Suppressor macrophage treated with lipopolysaccharide for 4 hours (primary cell): ENCODE measurements at regions not wholly inside any gene's neighbourhood (a gene's known extent, or its start where the extent isn't known, plus 50 kb on each side); places are given as distances from the start of the nearest gene placed in this dataset.
"Not testable (repeated sequence)": the region's sequence is repeated elsewhere in the genome, so short reads cannot be mapped to it uniquely, and the experiment has no call there.

Source experiments
- DNase-seq: peaks from one replicate; pipeline ENCODE4 v3.0.0-alpha.2; 2020

DNA sequence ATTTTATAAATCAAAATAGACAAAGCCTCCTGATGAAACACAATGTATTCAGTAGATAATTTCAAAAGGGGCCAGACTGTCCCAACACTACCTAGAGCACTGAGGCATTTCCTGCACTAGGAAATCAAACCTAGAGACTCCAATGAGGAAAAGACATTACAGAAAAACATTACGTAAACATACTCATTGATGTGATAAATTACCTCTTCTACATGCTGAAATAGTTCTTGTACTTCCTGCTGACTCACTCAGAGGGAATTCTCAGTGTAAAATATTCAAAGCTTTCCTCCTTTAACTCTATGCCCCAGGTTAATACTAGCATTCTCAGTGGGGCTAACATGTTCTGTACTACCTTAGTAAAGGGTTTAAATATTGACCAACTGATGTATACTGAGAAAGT is 178.0 kb downstream of the ESM1 start:
- DNase-seq, result no peak

DNA sequence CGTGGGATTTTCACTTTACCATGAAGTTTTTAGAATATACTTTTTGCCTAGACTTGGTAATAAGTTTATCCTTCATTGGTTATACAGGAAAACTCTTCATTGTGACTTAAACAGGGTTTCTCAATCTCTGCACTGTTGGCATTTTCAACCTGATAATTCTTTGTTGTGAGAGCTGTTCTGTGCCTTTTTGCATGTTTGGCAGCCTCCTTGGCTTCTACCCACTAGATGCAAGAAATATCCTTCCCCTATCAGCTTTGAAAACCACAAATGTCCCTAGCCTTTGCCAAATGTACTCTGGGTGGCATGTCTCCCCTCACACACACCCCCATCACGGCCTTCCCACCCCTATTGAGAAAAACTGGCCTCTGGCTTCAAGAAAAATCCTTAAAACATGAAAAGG is 180.9 kb downstream of the ESM1 start:
- no peak for DNase-seq

DNA sequence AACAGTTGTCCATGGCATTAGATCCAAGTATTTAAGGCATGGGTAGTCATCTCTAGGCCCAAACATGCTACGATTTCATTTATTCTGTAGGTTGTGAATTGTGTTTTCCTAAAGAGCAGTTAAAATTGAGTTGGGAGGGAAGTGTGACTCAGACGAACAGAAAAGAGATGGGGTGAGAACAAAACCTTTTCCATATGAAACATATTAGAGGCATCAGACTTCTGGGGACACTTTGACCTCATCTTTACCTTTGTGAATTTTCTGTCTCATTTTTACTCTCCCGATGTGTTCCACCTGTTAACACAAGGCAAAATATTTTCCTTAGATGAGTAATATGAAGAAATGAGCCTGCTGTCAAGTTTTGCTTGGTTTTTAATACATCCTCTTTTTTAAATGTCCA is 181.3 kb downstream of the ESM1 start:
- DNase-seq, result no peak

DNA sequence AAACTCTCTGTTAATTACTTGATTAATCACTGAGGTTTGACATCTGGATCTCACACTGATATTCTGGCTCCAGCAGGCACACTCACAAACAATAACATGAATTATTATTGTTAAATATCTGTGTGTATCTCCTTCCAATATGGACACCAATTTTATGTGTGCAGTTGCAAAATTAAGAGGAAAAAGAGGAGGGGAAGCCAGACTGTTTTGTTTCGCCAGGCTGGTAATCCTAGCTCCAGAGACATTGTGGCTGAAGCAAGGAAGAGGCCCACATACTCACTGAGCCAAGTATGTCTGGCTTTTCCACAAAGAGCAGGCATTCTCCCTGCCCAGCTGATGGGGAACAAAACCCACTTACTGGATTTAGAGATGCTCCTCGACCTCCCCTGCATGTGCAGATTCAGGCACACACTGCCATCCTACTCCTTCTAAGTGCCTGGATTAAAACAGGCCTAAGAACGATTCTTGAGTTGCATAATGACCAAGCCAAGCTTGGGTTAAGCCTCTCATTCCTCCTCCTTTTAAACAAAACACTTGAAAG is 181.9 kb downstream of the ESM1 start:
- no peak for DNase-seq

DNA sequence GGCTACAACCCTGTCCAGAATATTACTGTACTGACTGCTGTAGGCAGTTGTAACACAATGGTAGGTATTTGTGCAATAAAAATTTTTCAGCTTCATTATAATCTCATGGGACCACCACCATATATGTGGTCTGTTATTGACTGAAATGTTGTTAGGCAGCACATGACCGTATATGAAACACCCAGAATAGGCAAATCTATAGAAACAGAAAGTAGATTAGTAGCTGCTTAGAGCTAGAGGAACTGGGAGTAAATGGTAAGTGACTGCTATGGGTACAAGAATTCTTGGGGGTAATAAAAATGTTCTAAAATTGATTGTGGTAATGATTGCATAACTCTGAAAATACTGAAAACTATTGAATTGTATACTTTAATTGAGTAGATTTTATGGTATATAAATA is 185.7 kb downstream of the ESM1 start:
- peak; percentile 33 for DNase-seq

DNA sequence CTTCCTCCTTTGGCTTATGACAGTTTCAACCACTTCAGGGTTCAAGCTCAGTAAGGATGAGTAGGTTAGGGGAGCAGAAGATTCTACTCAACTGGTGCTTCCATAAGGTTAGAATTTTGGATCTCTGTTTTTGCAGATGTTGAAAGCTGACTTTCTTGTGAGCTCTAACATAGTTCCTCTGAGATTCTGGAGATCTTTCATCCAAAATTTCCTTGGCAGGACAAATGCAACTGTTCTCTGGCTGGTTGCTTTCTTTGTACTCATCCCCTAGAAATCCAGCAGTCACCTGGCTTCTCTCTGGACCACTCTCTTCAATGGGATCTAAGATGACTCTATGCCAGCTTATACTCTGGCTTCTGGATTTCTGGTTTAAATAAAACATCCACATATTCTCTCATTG is 189.6 kb downstream of the ESM1 start:
- DNase-seq, result no peak

DNA sequence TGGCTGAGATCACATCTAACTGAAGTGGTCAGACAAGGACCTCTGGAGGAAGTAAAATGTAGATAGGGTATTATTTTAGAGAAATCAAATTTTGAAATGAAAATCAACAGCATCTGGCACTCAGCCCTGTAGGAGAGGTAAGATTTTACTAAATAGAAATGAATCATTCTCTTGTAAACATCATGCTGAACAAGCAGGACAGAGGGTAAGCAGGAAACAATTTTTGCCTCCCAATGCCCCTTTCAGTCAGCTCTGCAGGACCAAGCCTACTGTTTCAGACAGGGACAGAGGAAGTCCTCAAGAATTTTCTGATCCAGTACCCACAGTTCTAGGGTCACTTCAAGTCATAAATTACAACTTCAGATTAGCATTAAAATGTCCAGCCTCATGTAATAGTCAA is 190.1 kb downstream of the ESM1 start:
- no peak for DNase-seq

DNA sequence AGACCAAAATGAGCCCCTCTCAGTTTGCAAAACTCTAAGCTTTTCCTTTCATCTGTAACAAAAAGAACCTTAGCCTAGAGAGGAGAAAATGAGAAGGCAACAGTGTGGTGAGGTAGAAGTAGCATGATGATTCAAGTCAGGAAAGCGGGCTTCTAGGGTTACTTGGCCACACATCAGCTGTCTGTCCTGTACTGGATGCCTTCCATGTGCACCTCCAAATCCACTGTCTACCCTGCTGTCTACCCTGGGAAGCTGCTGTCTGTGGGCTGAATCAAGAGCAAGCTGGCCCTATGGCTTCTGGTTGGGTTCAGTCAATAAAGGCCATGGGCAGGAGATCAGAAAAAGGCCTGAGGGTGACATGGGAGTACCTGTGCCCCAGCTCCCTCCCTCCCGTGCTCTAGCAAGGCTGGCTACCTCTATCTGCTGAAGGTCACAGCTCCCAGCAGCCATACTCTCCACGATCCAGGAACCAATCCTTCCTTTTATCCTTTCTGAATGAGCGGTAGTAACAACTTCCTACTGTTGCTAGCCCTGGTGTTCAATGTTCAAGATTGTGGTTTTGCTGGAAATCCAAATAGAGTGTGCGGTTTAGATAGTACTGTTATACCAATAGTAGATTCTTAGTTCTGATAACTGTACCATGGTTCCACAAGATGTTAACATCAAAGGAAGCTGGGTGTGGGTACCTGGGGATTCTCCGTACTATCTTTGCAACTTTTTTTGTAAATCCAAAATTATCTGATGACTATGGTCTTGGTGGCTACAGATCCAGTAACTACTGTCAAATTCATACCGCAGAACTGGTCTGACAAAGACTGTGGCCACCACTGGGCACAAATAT is 191.0 kb downstream of the ESM1 start:
- DNase-seq, result no peak

DNA sequence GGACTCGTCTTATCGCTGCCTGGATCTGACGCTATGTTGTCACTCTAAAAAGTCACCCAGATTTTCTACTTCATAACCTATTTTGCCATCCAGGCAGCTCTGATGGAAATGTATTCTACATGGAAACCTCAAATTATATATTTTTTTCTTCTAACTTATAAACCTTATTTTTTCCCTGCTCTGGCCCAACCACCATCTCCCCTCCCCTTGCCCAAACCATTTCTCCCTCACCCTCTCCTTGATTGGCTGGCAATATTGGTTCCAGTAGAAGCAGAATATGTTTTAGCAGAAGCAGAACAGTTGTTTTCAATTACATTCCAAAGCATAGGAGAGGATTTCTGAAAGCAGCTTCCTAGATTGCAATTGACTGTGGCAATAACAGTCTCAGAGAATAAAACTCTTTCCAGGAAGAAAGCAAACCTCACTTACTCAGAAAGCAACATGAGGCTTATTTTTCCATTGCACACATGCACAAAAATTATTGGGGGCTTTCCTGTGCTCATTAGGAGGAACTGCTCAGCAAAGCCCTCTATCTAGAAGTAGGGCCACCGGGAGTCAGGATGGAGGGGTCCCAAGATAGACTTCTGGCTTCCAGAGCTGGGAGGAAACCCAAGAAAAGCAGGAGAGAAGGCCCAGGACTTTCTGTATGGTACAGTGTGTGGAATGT is 191.8 kb downstream of the ESM1 start:
- no peak for DNase-seq

DNA sequence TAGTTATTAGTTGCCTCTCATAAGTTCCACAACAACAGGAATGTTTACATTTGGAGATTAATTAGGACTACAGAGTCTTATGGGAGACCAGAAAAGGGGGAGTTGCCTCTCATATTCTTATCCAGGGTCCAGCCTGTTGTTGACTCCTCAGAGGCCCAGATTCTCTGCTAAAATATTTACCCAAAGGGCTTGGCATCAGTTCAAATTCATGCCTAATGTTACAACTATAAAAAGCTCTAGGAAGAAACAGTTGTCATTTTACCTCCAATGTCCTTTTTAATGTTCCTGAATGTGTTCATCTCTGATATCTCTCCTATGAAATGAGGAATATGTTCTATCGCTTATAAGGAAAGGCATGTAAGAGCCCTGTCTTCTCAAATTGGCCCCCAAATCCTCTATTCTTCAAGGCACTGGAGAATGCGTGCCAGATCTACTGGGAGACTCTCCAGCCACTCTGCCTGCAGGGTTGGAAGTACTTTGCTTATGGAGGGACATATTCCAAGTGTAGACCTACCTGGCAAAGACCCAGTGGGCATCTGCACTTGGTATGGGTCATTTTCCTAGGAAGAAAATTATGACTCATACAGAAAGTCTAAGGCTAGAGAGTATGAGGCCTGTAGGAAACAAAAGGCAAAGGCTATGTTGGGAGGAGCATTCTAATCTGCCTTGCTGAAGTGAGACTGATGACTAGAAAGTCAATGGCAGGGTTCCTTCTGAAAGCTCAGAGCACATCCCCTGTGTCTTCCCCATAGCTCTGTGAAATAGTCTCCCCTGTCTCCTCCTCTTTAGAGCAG is 192.6 kb downstream of the ESM1 start:
- no peak for DNase-seq

DNA sequence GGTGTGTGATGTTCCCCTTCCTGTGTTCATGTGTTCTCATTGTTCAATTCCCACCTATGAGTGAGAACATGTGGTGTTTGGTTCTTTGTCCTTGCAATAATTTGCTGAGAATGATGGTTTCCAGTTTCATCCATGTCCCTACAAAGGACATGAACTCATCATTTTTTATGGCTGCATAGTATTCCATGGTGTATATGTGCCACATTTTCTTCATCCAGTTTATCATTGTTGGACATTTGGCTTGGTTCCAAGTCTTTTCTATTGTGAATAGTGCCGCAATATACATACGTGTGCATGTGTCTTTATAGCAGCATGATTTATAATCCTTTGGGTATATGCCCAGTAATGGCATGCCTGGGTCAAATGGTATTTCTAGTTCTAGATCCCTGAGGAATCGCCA is 197.5 kb downstream of the ESM1 start:
- not testable (repeated sequence) for DNase-seq

DNA sequence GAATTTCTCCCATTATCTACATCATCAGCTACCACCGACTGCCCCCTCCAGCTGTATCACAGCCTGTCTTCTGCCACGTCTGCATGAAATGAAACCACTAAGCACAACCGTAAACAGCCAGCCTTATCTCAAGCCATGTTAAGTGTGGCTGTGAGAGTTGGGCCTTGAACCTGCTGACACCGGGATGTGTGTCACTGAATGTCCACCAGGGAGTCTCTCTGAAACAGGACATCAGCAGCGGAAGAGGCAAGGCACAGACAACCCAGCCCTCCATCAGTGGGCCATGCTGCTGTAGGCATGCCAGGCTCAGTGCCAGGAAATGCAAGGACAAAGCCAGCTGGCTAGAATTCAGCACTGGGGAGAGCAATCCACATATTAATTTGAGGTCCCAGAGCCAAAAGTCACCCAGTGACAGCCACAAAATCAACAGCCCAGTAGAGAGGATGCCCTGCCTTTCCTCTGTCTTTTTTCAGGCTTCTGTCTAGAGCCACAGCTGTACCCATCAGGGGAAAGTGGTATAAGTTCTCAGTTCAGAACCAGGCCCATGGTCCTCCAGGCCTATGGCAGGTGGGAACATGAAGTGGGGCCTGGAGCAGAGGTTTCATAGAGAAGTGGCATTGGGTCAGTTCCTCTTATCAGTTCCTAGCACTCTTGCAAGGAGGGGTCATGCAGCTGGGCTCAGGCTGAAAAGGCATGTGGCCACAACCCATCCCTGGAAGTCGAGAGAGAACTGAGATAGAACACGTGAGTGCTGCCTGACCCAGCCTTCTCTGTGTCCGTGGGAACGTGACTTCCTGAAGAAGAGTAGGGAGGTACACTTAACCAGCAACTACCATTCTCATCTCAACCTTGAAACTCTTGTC is 199.4 kb downstream of the ESM1 start:
- peak; percentile 81 for DNase-seq

DNA sequence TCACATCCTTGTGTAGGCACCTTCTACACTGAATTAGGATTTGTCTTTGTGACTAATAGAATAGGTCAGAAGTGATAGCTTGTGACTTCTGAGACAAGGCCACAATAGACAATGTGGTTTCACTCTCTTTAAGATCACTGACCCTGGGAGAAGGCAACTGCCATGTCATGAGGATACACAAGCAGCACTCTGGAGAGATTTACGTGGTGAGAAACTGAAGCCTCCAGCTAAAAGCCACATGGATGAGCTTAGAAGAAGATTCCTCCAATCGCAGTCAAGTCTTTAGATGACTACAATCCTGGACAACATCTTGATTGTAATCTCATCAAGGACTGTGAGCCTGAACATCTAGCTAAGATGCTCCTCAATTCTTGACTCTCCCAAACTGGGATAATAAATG is 206.6 kb downstream of the ESM1 start:
- DNase-seq, result no peak

DNA sequence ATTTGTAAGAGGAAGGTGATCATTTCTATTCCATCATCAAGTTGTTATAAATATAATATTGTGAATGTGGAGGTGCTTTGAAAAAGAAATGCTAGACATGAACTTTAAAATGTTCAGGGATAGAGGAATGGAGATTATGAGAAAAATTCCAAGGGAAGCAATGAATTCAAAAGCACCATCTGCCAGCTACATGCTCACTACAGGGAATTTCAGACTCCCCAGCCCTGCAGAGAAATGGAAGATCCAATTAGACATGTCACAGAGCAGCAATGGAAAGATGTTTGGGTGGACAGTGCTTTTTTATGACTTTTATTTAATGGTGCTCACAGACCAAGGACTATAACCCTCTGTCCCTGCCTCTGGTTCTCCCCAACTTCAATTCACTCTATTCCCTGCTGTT is 209.7 kb downstream of the ESM1 start:
- no peak for DNase-seq

DNA sequence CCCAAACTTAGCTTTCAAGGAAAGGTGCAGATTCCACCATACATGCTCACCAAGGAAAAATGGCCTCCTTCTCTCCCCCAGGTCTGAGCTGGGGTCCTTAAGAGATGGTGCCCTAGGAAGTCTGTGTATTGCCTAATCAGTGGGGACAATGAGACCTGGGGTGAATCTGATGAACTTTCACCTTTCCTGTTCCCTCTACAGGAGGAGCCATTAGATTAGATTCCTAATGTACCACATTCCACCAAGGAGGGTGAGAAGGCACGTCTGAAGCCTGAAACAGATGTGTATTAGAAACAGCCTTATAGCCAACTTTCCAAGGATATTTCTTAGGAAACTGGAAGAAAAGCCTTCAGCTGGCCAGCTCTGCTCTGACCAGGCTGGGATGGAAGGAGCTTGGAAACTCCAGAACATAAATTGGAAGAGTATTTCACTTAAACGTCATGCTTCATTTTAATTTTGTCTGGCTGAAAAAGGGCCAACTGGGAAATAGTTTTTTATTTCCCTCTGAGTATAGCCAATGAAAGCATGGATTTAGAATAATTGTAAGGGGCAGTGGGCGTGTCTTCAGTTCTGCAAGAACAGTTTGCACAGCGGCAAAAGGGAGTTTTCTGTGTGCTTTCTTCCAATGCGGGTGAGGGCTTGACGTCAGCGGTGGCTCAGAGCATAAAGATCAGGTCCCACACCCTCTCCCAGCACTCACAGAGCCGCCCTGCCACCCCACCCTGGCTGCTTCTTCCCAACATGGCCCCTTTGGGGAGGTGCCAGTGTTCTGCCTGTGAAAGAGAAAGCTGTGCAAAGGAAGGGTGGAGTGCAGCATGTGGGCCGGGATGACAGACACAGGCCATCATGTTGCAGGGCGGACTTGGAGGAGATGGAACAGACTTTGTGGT is 210.9 kb downstream of the ESM1 start:
- DNase-seq, result no peak

DNA sequence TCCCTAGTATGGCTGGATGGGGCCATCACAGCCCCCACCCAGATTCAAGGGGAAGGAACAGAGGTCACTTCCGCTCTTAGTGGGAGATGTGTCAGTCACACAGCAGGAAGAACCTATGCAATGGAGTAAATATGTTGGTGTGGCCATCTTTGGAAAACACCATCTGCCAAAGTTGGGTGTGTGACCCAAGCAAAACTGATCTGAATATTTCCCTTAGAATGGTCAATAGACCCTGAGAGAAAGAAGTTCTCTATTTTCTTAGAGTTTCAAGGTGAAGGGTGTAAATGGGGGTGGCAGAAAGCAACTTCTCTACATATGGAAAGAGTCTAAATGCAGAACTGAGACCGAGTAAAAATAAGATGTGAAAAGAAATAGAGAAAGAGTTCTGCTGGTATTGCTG is 212.7 kb downstream of the ESM1 start:
- DNase-seq, result peak; percentile 37

DNA sequence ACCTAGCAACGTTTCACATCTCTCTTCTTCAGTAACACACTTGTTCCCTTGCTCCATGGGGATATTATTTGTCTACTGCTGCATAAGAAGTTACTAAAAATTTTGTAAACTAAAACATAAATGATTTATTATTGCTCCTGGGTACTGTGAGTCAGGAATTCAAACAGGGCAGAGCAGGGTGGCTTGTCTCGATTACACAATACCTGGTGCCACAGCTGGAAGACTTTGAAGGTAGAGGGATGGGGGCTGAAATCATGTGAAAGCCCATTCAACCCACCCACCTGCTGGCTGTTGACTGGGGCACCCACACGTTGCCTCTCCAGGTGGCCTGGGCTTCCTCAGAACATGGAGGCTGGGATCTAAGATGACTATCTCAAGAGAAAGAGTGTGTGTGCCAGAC is 213.2 kb downstream of the ESM1 start:
- DNase-seq, result no peak

DNA sequence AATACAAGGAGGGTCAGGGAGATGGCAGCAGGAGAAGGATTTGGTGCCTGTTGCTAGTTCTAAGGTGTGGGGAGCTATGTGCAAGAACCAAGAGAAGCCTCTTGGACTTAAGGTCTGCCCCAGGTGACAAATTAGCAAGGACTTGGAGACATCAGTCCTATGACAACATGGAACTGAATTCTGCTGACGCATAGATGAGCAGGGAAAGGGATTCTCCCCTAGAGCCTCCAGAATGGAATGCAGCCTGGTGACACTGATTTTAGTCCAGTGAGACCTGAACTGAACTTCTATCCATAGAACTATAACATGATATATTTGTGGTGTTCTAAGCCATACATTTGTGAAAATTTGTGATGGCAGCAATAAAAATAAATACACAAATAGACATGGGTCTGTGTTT is 215.6 kb downstream of the ESM1 start:
- DNase-seq, result no peak

DNA sequence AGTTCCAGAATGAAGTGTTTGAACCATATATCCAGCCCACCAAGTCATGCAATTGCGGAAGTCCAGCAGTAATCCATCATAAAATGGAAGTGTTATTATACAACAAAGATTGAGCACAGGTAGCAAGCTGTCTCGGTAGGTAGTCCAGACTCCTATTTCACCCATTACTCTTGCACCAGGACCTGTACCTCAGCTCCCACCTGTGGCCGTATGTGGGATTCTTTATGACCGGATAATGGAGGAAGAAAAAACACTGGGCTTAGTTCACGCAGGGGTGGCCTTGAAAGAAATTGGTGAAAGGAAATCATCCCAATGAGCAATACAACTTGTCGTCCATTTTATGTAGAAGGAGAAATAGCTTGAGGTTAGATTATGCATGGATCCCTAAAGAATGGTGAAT is 216.3 kb downstream of the ESM1 start:
- no peak for DNase-seq

DNA sequence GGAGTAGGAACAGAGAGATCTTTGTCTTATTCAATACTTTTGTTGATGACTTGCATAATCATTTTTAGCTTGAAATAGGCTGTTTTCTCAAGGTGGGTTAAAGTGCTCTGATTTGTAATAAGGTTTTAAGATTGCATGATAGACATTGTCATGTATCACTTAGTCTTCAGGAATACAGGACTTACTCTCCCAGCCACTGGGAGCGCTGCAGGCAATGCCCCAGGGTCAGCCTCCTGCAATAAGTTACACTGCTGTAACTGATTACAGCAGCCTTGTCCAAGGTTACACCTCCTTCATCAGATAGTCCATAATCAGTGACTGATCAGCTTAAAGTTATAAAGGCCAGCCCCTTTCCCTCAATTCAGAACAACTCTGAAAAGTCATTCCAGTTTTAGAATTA is 218.6 kb downstream of the ESM1 start:
- DNase-seq, result no peak
